Right hindlimb (tissue), 1 donor: ENCODE measurements at regions not wholly inside any gene's neighbourhood (a gene's known extent, or its start where the extent isn't known, plus 50 kb on each side); places are given as distances from the start of the nearest gene placed in this dataset.

Experiments
- DNase-seq: peaks from one replicate; pipeline ENCODE4 v3.0.0-alpha.2; 2018

DNA sequence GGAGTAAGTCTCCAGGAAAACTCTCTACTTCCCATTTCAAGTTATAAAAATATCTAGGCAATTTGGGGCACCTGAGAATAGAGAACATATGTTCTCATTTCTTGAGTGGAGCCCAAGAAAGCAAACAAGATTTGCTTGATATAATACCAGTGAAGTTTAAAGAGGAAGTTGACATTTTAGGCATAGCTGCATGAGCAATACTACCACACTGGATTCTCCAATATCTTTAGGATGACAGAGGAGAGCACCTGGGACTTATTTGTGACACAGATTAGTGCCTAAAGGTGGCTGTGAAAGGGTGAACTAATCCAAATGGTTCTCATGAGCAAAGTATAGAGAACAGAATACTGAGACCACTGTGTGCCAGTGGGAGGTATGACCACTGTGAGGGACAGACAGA lies 423.5 kb upstream of the RIOK2 start:
- DNase-seq, result no peak

DNA sequence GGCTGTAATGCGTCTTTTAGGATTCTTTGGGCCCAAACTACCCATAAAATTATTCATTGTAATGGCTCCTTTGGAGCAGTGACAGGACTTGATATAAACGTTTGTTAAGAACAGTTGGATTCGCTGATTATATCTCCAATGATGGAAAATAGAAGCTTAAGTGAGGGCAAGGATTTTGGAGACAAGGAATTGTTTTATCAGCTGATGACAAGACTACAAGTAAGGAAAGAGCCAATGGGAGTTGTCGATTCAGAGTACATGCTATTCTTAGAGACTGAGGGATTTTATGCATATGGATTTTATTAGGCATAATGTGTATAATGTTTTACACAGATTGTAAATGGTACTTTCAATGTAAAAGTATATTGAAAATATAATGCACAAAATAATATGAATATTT lies 425.5 kb upstream of the RIOK2 start:
- no peak for DNase-seq

DNA sequence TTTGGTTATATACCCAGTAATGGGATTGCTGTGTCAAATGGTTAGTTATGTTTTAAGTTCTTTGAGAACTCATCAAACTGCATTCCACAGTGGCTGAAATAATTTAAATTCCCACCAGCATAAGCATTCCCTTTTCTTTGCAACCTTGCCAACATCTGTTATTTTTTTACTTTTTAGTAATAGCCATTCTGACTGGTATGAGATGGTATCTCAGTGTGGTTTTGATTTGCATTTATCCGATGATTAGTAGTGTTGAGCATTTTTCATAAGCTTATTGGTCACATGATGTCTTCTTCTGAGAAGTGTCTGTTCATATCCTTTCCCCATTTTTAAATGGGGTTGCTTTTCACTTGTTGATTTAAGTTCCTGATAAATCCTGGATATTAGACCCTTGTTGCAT lies 435.7 kb upstream of the RIOK2 start:
- DNase-seq, result no peak

DNA sequence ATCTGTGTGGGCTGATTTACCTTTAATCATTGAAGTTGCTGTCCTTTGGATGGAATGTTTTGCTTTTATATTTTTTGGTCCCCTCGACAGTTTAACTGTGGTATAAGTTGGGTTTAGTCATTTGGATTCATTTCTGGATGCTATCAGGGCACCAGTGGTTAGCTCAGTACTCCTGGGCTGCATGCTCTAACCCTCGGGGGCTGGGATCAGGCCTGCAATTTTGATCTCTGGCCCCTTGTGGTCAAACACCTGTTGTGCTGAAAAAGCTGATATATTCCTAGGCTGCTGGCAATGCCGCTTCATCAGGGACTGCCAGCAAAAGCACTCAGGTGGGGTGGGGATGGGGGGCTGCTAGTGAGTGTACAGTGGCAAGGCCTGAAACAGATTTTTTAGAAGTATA lies 440.4 kb upstream of the RIOK2 start:
- no peak for DNase-seq

DNA sequence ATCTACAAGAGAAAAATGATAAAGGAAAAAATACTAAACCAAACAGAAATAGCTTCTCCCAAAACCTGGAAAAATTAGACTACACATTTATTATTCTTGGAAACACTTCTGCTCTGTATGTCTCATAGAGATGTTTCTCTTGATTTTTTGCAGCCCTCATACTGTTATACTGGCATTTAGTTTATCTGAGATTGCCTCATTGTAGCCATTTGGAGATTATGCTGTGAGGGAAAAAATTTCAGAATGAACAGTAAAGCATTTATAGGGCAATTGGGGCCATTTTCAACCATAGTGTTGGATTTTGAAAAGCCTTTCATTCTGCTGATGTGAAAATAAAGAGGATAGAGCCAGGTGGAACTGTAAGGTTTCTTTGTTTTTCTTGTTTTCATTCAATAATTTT lies 441.8 kb upstream of the RIOK2 start:
- no peak for DNase-seq

DNA sequence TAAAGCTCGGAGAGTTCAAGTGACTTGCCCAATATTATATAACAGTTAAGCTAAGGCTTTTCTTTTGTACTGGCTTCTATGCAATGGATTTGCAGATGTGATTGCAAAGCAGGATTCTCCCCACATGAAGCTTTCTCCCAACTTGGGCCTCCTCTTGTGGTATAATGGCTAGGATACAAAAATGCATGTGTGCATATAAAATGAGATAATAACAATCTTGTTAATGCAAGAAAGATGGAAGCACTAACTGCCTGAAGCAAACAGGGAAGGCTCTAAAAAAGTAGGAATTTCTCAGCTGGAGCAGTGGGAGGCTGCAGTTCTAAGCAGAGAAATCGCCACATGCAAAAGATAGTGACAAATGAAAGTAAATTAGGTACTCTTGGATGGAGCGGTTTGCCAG lies 444.2 kb upstream of the RIOK2 start:
- DNase-seq, result no peak

DNA sequence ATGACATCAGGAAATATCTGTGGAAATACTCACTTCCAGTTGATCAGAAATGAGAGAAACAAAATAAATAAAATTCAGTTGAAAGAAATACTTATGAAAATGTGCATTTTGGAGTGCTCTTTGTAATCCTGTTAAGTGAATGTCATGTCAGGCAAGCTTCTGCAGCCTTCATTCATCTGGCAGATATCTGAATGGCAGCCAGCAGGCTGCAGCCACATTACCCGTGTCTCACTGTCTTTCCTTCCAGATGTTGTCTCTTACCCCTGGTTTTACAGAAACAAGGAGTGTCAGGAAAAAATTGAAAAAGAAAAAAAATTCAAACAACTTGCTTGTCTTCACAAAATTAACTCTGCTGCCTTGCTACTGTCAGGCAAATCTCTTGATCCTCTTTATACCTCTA lies 445.0 kb upstream of the RIOK2 start:
- peak; percentile 24 for DNase-seq

DNA sequence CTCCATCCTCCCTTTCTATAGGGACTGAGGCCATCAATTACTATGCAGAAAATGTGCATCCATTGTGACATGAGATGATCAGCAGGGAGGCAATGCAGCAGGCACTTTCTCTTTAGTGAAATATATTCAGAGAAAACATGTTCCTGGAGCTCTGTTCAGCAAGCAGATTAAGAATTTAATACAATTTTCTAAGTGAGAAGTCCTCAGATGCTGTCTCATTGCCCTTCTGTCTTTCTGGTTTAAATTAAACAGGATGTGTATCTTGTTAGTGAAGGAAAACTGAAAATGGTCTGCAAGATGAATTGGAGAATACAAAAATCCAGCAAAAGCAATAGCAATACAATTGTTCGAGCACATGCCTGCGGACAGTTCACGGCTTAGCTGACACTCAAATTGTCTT lies 445.8 kb upstream of the RIOK2 start:
- DNase-seq, result no peak

DNA sequence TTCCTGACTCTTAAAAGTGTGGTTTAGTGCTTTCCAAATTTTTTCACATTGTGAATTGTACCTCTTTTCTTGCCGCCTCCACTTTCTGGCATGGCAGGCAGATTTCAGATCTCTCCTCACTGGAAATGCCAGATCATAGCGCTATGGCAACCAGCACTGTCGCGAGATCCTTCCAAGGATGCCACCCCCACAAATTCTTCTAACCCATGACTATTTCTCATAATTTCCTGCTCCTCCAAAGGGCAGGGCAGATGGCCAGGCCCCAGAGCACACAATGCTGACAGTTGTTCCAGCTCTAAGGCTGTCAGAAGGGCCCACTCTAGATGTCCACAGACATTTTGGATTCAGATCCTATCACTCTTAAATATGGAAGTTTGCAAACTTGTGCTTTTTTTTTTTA lies 446.2 kb upstream of the RIOK2 start:
- peak; percentile 58 for DNase-seq

DNA sequence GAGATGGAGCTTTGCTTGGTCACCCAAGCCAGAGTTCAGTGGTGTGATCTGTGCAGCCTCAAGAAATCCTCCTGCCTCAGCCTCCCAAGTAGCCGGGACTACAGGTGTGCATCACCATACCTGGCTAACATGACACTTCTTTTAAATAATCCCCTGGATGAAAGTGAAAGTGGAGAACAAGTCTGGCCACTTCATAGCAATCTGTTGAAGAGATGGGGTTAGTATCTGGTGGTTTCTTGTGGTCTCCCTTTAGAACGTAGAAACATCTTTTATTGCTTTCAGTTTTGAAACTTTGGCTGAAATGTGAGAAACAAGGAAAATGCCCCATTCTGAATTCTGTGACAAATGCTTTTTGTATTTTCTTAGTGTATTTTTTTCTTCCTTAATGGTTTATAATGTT lies 452.5 kb upstream of the RIOK2 start:
- DNase-seq, result no peak

DNA sequence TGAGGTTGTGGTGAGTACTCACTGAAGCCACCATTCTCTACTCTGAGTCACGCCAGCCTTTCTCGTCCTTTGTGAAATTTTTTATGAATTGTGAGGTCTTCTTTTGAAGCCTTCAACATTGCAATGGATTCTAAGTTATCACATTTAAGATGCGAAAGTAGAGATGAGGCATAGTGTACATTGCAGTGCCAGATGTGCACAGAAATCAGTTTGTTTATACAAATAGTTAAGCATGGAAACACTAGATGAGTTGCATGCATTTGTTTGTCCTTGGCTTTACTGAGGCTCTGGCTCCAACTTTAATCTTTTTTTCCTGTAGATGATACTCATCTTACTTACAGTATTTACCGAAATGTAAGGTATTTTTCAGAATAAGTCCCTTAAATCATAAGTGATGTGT lies 453.7 kb upstream of the RIOK2 start:
- no peak for DNase-seq

DNA sequence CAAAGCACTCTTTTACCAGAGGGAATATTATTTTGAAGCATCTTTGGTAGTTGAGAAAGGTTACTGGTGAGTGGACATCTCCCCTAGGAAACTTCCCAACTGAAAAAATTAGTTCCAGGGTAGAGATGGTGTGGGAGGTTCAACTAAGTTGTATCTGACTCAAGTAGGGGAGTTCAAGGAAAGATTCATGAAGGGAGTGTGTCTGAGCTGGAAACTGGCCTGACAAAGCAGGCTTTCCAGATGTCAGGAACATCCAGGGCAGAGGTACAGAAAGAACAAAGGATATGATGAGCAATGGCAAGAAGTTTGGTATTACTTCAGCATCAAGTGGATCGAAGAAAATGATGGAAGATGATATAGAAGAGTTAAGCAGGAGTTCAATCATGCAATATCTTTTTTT lies 458.0 kb upstream of the RIOK2 start:
- DNase-seq, result no peak

DNA sequence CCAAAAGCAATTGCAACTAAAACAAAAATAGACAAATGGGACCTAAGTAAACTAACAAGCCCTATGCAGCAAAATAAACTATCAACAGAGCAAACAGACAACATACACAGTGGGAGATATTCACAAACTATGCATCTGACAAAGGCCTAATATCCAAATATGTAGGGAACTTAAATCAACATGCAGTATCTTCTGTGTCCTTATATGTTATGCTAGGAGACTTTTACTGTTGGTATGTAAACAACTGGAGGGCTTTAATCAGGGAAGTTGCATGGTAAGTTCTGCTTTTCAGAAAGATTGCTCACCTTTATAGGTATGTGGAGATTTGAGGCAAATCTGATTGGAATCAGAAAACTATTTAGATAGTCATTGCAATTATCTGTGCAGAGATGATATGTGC lies 461.2 kb upstream of the RIOK2 start:
- DNase-seq, result no peak

DNA sequence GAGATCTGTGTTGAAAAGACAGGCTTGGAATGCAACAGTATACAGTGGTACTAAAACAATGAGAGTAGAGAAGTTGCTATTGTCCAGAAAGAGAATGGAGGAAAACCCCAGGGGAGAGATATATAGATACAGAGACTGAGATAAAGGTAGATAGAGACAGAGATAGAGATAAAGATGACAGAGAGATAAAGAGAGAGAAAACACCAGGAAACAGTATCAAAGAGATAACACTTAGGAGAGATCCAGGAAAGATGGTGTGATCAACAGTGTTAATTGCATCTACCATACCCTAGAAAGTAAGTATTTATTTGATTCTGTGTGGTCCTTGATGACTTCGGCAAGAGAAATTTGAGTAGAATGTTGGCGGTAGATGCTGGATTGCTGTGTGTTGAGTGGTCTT lies 461.8 kb upstream of the RIOK2 start:
- DNase-seq, result no peak

DNA sequence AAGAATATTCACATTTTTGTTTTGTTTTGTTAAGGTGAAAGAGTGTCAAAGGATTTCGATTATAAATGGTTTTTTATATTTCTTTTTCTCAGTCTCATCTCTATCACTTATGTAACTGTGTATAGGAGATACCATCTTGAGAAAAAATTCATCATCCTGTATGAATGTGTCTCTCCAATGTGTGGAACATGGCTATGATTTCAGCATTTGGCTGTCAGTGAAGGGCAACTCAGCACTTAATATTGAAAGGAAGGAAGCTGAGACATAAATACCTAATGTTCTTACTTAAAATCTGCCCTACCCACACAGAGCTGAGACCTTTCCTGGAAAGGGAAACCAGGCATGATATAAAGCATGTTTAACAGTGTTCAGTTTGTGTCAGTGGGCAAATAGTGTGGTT lies 474.2 kb upstream of the RIOK2 start:
- no peak for DNase-seq

DNA sequence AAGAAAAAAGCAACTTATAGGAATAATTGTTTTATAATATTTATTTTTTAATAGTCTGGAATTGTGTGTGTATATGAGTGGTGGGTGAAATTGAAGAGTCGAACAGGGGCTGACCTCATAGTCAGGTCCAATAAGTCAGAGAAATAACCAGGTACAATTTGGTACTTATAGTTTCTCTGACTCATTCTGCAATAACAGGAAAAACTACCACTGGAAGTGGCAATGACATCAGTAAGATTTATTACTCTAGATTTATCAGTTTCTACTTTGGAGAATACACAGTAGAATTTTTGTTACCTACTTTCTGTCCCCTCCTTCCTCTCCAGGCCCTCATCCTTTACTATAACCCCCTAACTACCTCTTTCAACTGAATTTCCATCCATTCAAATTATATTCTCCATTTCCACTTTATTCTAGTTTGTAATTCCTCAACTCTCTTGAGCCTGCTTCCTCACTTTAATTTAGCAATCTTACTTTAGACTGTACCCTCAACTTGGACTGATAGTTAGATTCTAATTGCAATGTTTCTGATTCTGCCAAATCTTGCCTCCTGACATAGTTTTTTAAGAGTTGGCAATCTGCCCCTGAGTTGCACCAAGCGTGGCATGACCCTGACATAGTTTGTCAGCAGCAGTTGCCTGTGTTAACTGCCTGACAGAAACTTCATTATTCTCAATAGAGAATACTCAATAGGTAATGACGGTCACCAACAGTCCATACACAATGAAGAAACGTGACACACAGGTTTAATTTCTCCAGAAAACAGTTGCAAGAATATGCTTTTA lies 475.3 kb upstream of the RIOK2 start:
- DNase-seq, result no peak

DNA sequence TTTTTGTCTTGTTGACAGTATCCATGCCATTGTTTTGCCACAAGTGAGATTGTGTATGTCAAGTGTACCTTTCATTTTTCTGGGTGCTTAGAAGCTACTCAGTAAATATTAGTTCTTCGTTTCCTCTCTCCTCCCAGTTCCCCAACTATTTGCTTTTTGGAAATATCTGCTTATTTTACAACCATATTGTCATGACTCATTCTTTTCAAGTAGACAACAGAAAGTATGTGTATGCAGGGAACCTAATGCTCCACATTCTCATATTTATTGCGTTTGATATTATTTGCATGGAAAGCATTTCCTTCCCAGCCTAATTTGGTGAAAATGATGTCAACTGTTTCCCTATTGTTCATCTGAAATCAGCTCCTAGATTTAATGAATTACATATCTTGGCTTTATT lies 483.7 kb upstream of the RIOK2 start:
- no peak for DNase-seq

DNA sequence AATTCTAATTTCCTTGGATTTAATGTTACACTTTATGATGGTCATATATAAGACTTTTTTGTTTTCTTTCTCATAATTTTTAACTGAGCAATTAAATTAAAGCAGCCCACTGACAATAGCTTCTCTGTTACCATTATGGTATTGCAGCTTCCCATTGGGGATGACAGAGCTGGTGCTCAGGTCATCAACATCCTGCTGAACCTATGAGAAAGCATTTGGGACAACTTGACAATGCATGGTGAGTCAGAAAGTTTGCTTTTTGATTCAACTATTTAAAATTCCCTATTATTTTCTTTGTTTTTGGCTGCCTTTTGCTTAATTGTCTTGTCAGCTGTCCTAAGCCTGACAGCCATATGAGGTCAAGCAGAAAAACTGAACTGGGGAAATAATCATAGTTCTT lies 487.4 kb upstream of the RIOK2 start:
- DNase-seq, result no peak

DNA sequence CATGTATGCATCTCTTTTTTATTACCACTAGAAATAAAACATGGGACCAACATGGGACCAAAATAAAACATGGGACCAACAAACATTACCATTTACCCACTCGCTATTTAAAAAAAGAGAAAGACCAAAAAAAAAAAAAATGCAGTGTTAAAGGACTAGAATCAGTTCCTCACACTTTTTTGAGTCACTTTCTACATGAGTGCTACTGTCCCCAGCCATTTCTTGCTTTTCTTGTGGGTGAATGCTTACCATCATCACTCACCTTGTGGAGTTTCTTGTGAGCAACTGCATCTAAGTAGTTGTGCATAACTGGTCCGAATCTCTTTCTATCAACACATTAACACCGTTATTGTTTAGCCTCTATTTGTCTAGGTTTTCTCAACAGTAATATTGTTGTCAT lies 493.6 kb upstream of the RIOK2 start:
- DNase-seq, result no peak

DNA sequence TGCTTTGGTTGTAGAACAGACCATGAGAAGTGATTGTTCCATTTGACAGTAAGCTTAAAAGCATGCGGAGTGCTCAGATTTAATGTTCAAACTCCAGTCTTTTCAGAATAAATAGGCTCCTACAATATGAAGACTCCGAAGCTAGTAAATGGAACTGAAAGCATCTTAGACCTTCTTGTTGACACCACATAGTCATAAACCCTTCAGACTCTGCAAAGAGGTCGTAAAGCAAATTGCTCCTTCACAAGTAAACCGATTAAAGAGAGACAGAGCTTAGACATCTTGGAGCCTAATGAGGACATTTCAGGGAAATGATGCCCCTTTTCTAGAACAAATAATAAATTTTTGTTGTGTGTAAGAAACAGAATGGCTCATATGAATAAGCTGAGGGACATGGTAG lies 511.0 kb upstream of the RIOK2 start:
- no peak for DNase-seq

DNA sequence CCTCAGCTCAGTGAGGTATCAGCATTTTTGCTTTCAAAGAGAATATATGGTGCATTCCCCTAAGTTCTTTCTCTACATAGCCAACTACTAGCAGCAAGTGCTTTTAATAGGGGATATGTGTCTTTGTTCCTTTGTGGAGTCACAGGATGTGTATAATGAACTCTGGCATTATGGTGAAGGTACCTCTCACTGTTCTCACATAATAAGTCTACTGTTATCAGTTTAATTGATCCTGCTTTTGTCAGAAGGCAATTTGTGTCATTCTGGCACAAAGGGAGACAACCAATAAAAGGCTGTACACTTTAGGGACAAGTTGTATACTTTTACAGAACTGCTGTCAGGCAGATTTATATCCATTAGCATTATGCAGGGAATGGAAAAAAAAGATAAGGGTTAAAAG lies 531.4 kb upstream of the RIOK2 start:
- DNase-seq, result no peak

DNA sequence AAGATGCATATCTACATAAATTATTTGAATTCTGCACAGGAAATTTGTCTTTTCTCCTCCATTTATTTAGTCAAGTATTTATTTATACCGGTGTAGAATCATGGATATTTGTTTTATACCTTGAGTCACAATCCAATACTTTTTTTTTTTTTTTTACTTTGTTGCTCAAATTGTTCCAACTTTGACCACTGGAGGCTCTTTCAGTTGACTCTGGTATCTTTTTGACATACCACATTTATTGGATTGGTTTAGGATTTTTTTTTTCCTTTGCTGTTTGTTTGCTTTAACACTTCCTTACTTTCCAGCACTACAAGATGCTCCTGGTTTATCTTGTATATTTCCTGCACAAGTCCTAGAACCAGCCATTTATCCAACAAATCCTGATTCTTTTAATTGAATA lies 543.1 kb upstream of the RIOK2 start:
- no peak for DNase-seq

DNA sequence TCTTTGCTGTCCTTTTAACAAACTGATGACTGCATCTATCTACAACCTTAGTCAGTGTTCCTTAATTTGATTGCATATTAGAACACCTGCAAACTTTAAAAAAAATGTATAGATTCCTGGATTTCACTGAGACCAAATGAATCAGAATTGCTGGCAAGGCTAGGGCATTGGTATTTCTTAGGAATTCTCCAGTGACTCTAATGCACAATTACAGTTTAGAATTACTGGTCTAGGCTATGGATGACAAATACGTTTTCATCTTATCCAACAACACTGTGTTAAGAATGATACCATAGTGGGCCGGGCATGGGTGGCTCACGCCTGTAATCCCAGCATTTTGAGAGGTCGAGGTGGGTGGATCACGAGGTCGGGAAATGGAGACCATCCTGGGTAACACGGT lies 545.9 kb upstream of the RIOK2 start:
- DNase-seq, result no peak

DNA sequence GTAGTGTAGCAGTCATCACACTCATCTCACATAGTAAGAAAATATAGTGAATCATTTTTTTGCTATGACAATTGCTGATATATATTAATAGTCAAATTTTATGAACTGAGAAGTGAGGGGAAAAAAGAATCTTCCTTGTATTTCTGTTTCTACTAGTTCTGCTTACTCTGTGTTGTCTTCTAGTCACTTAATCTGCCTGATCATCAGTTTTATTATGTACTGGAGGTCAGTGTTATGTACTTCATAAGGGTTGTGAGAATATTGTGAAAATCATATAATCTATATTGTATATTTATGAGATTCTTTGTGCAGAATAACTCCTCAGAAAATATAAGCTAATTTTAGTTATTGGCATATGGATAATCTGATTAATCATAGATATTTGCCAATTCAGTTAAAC lies 546.9 kb upstream of the RIOK2 start:
- DNase-seq, result no peak

DNA sequence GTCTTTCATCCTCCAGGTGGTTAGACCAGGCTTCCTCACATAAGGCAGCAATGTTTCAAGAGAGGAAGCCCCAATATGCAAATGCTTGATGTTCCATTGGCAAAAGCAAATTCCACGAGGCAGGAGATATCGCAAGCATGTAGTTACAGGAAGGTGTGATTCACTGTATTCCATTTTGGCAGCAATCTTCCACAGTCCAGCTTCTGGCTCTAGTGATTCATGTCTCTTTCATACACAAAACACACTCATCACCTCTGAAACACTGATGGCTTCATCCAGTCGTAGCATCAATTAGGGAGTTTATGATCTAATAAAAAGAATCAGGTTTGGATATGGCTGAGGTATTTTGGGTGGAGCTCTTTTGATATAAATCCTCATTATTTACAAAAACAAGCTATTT lies 552.2 kb upstream of the RIOK2 start:
- DNase-seq, result no peak

DNA sequence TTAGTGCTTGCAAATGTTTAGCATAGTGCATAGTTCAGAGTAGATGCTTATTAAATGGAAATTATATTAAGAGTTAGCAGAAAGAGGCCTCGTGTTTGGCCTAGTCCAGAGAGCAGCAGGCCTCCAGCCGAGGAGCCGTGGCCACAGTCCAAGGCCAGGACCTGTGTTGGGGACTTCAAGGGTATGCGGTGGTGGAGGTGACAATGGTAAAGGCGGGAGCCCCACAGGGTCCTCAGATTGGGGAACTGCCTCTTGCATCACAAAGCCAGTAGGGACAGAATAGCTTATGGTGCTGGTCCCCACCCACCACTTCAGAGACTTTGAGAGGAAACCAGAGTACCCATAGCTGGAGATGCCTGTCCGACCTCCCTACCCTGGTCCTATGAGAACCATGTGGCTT lies 554.6 kb upstream of the RIOK2 start:
- no peak for DNase-seq
